Tibial nerve (tissue), 4 donors: ENCODE measurements at regions not wholly inside any gene's neighbourhood (a gene's known extent, or its start where the extent isn't known, plus 50 kb on each side); places are given as distances from the start of the nearest gene placed in this dataset.
"Not testable (repeated sequence)": the region's sequence is repeated elsewhere in the genome, so short reads cannot be mapped to it uniquely, and the experiment has no call there.

Source experiments
- DNase-seq, 2 donors: peaks; one replicate each; pipeline ENCODE4 v3.0.0-alpha.2; 2019; ENCODE audit warnings: low spot score in 2 of 2
- H3K27ac ChIP-seq, 4 donors: fragments of 200-600 bp; sonication (generic) in 3 of 4; one replicate each; pipeline ENCODE4 v1.5.1; 2017 to 2019; ENCODE audit warnings: mild to moderate bottlenecking in 1 of 4
- H3K27me3 ChIP-seq, 2 donors: fragments of 200-600 bp; sonication (generic) in 1 of 2; one replicate each; pipeline versions ENCODE4 v1.5.1 to v1.6.0; 2017 to 2019
- H3K36me3 ChIP-seq, 3 donors: fragments of 200-600 bp; sonication (generic); one replicate each; pipeline ENCODE4 v1.5.1; 2018 to 2019
- H3K4me1 ChIP-seq, 4 donors: fragments of 200-600 bp; sonication (generic) in 3 of 4; one replicate each; pipeline ENCODE4 v1.5.1; 2017 to 2019
- H3K4me3 ChIP-seq, 4 donors: fragments of 200-600 bp; sonication (generic) in 3 of 4; one replicate each; pipeline ENCODE4 v1.5.1; 2017 to 2019; ENCODE audit warnings: mild to moderate bottlenecking in 1 of 4, moderate library complexity in 1 of 4
- H3K9me3 ChIP-seq, 4 donors: fragments of 200-600 bp; sonication (generic) in 3 of 4; one replicate each; pipeline ENCODE4 v1.5.1; 2017 to 2019
- CTCF ChIP-seq, 5 experiments: fragments of 200-600 bp in 3 of 5; fragments of 450-650 bp in 2 of 5; sonication (generic) in 3 of 5; IDR thresholded peaks; one replicate each; pipeline ENCODE4 v1.5.1; 2016 to 2019; ENCODE audit warnings: antibody characterized with exemption in 5 of 5, mild to moderate bottlenecking in 3 of 5, moderate library complexity in 2 of 5
- EP300 ChIP-seq, 2 donors: sonication (generic); formaldehyde crosslinking; IDR thresholded peaks; one replicate each; pipeline ENCODE4 v1.6.1; 2017; ENCODE audit warnings: antibody characterized with exemption in 2 of 2, mild to moderate bottlenecking in 1 of 2
- POLR2A ChIP-seq, 2 donors: fragments of 450-650 bp; IDR thresholded peaks; one replicate each; pipeline ENCODE4 v1.6.1; 2017; ENCODE audit warnings: antibody characterized with exemption in 2 of 2, mild to moderate bottlenecking in 2 of 2, moderate library complexity in 2 of 2
- WGBS, 2 donors: methylation state at CpG; one replicate each; pipeline ENCODE4 v1.1.5; 2018; 5-methylcytosine and 5-hydroxymethylcytosine counted together

GRCh38 chr1:220962031-220962751, 82.9 kb downstream of the HLX start:
- Histone ChIP-seq H3K4me1 (peaks cover 0 to 6% (median 0%) of the 10 kb centered on the region in 4 donors), H3K27me3 (no peaks in the 10 kb centered on the region), H3K36me3 (no peaks in the 10 kb centered on the region), H3K27ac (peak overlapping the region in 3 of 4 donors; percentile 37 to 48 (median 46)), H3K4me3 (no peak overlapping the region), H3K9me3 (peaks cover 0 to 8% (median 0%) of the 10 kb centered on the region in 4 donors)
- TF ChIP-seq EP300 (IDR thresholded peaks at IDR 0.05), result peak in 1 of 2 donors; percentile 84
- no peak for TF ChIP-seq CTCF (IDR thresholded peaks at IDR 0.05)
- DNase-seq, result peak in 1 of 2 donors; percentile 25
- 16 to 32% methylated on average over 1 of the region's 1 CpG for WGBS, 2 donors

GRCh38 chr1:220966041-220966440, 86.8 kb downstream of the HLX start:
- WGBS, 2 donors, result 70 to 75% methylated on average over 3 of the region's 3 CpGs
- TF ChIP-seq POLR2A (IDR thresholded peaks at IDR 0.05) (no peak), EP300 (IDR thresholded peaks at IDR 0.05) (no peak), CTCF (IDR thresholded peaks at IDR 0.05) (no peak)
- H3K4me1 ChIP-seq, result peaks cover 0 to 6% (median 0%) of the 10 kb centered on the region in 4 donors
- no peaks in the 10 kb centered on the region for H3K36me3 ChIP-seq
- no peaks in the 10 kb centered on the region for H3K27me3 ChIP-seq
- DNase-seq, result no peak
- H3K4me3 ChIP-seq, result no peak overlapping the region
- peaks cover 0 to 8% (median 0%) of the 10 kb centered on the region in 4 donors for H3K9me3 ChIP-seq
- no peak overlapping the region for H3K27ac ChIP-seq

- TF ChIP-seq POLR2A (IDR thresholded peaks at IDR 0.05), result no peak
- no peak for TF ChIP-seq CTCF (IDR thresholded peaks at IDR 0.05)
- no peak for TF ChIP-seq EP300 (IDR thresholded peaks at IDR 0.05)
- H3K36me3 ChIP-seq, result no peaks in the 10 kb centered on the region
- peaks cover 0 to 8% (median 0%) of the 10 kb centered on the region in 4 donors for H3K9me3 ChIP-seq
- no peak for DNase-seq
- H3K27ac ChIP-seq, result no peak overlapping the region
- no peak overlapping the region for H3K4me3 ChIP-seq
- H3K27me3 ChIP-seq, result no peaks in the 10 kb centered on the region
- peaks cover 0 to 3% (median 0%) of the 10 kb centered on the region in 4 donors for H3K4me1 ChIP-seq
These were observed 87.2 kb downstream of the HLX start for GRCh38 chr1:220966473-220966872.

GRCh38 chr1:220966881-220967611, 87.8 kb downstream of the HLX start:
- TF ChIP-seq POLR2A (IDR thresholded peaks at IDR 0.05) (no peak), EP300 (IDR thresholded peaks at IDR 0.05) (no peak), CTCF (IDR thresholded peaks at IDR 0.05) (no peak)
- Histone ChIP-seq H3K4me1 (no peaks in the 10 kb centered on the region), H3K27ac (no peak overlapping the region), H3K27me3 (no peaks in the 10 kb centered on the region), H3K9me3 (peaks cover 0 to 8% (median 0%) of the 10 kb centered on the region in 4 donors), H3K36me3 (no peaks in the 10 kb centered on the region), H3K4me3 (no peak overlapping the region)
- no peak for DNase-seq
- 72 to 77% methylated on average over 8 of the region's 8 CpGs for WGBS, 2 donors

- H3K4me3 ChIP-seq, result no peak overlapping the region
- H3K4me1 ChIP-seq, result no peaks in the 10 kb centered on the region
- no peak for DNase-seq
- no peaks in the 10 kb centered on the region for H3K27me3 ChIP-seq
- H3K9me3 ChIP-seq, result peaks cover 0 to 8% (median 0%) of the 10 kb centered on the region in 4 donors
- 88 to 92% methylated on average over 2 of the region's 2 CpGs for WGBS, 2 donors
- H3K36me3 ChIP-seq, result no peaks in the 10 kb centered on the region
- no peak for TF ChIP-seq POLR2A (IDR thresholded peaks at IDR 0.05)
- no peak for TF ChIP-seq CTCF (IDR thresholded peaks at IDR 0.05)
- no peak for TF ChIP-seq EP300 (IDR thresholded peaks at IDR 0.05)
- H3K27ac ChIP-seq, result no peak overlapping the region
These were observed 88.7 kb downstream of the HLX start for GRCh38 chr1:220967911-220968310.

- not testable (repeated sequence) for H3K4me3 ChIP-seq, H3K27me3 ChIP-seq, H3K36me3 ChIP-seq, H3K9me3 ChIP-seq, H3K4me1 ChIP-seq, H3K27ac ChIP-seq, DNase-seq
- WGBS, 2 donors, result 97 to 100% methylated on average over 2 of the region's 2 CpGs
These were observed 90.0 kb downstream of the HLX start for GRCh38 chr1:220969281-220969680.
